ENCODE measurements at regions not wholly inside any gene's neighbourhood (a gene's known extent, or its start where the extent isn't known, plus 50 kb on each side); places are given as distances from the start of the nearest gene placed in this dataset.
"Not testable (repeated sequence)": the region's sequence is repeated elsewhere in the genome, so short reads cannot be mapped to it uniquely, and the experiment has no call there.

DNA sequence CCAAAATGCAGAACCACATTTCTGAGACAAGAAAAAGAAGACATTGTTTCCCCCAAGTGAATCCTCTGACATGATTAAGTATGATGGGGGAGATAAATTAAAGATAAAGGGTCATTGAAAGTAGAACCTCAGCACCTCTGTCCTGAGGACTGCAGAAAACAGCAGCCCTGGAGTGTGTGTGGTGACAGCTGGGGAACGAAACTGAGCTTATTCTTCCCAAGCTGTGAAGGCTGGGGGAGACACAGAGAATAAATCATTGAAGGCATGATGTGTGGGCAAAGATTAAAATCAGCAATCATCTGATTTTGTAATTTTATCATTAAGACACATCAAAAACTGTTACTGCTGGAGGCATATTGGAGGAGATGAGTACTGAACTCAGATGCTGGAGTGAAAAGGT lies 67.5 kb upstream of the GPR6 start:
- TF ChIP-seq, protein P1, sequence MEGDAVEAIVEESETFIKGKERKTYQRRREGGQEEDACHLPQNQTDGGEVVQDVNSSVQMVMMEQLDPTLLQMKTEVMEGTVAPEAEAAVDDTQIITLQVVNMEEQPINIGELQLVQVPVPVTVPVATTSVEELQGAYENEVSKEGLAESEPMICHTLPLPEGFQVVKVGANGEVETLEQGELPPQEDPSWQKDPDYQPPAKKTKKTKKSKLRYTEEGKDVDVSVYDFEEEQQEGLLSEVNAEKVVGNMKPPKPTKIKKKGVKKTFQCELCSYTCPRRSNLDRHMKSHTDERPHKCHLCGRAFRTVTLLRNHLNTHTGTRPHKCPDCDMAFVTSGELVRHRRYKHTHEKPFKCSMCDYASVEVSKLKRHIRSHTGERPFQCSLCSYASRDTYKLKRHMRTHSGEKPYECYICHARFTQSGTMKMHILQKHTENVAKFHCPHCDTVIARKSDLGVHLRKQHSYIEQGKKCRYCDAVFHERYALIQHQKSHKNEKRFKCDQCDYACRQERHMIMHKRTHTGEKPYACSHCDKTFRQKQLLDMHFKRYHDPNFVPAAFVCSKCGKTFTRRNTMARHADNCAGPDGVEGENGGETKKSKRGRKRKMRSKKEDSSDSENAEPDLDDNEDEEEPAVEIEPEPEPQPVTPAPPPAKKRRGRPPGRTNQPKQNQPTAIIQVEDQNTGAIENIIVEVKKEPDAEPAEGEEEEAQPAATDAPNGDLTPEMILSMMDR (IDR thresholded peaks at IDR 0.05 in 4 of 5, conservative IDR thresholded peaks at IDR 0.05 in 1 of 5), result no peak
- TF ChIP-seq POLR2A (IDR thresholded peaks at IDR 0.05), result no peak
- Histone ChIP-seq H3K27ac (no peak overlapping the region), H3K9me3 (no peaks in the 10 kb centered on the region), H3K4me3 (no peak overlapping the region), H3K4me1 (no peaks in the 10 kb centered on the region), H3K36me3 (no peaks in the 10 kb centered on the region), H3K27me3 (no peaks in the 10 kb centered on the region)
- ATAC-seq, result no peak
- no peak for DNase-seq
- intact Hi-C loops (cut with DNase I; ENCODE audit: low total_unique reads), result no loop called here
- in situ Hi-C loops (cut with MboI; ENCODE audit: low sequenced_read_pairs in 4 of 4), result no loop called here

DNA sequence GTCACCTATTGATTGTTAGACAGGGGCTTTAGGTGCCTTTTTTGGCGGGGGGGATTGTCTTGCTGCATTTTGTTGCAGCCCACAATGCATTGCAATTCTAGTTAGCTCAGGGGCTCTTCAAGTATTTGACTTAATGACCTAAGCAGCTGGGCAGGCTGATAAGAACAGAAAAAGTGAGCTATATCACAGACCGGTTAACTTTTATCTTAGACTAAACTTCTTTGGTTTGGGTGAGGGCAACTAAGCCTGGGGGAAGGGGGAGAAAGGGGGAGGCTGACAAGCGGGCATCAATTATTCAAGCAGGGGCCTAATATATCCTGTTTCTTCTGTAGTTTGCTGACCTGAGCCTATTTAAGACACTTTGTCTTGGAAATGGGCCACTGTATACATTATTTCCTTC lies 66.0 kb upstream of the GPR6 start:
- no peaks in the 10 kb centered on the region for H3K9me3 ChIP-seq
- H3K4me1 ChIP-seq, result no peaks in the 10 kb centered on the region
- in situ Hi-C loops (cut with MboI; ENCODE audit: low sequenced_read_pairs in 4 of 4) (no loop called here), intact Hi-C loops (cut with DNase I; ENCODE audit: low total_unique reads) (no loop called here)
- H3K27me3 ChIP-seq, result no peaks in the 10 kb centered on the region
- no peak overlapping the region for H3K4me3 ChIP-seq
- no peak for ATAC-seq
- H3K36me3 ChIP-seq, result no peaks in the 10 kb centered on the region
- DNase-seq, result no peak
- no peak overlapping the region for H3K27ac ChIP-seq
- TF ChIP-seq, protein P1 (IDR thresholded peaks at IDR 0.05 in 4 of 5, conservative IDR thresholded peaks at IDR 0.05 in 1 of 5), result no peak
- TF ChIP-seq POLR2A (IDR thresholded peaks at IDR 0.05), result no peak

DNA sequence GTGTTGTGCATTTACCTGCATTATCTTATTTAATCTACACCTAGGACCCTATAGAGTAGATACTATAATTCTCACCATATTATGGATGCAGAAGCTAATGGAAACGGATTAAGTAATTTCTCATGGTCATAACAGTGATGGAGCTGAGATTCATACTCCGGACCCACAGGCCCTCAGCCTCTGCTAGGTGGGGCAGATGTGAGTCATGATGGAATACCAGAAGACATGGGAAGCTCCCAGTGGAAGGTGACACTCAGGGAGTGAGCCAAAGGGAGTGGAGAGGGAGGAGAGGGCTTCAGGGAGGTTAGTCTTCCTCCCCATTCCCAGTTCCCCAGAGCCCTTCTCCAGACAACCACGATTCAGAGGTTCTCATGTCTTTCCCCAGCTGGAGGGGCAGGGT lies 65.2 kb upstream of the GPR6 start:
- Histone ChIP-seq H3K9me3 (no peaks in the 10 kb centered on the region), H3K27ac (no peak overlapping the region), H3K4me3 (no peak overlapping the region), H3K36me3 (no peaks in the 10 kb centered on the region), H3K27me3 (no peaks in the 10 kb centered on the region), H3K4me1 (no peaks in the 10 kb centered on the region)
- no peak for DNase-seq
- intact Hi-C loops (cut with DNase I; ENCODE audit: low total_unique reads) (no loop called here), in situ Hi-C loops (cut with MboI; ENCODE audit: low sequenced_read_pairs in 4 of 4) (no loop called here)
- TF ChIP-seq POLR2A (IDR thresholded peaks at IDR 0.05), result no peak
- TF ChIP-seq, protein P1 (IDR thresholded peaks at IDR 0.05 in 4 of 5, conservative IDR thresholded peaks at IDR 0.05 in 1 of 5), result no peak
- ATAC-seq, result no peak

DNA sequence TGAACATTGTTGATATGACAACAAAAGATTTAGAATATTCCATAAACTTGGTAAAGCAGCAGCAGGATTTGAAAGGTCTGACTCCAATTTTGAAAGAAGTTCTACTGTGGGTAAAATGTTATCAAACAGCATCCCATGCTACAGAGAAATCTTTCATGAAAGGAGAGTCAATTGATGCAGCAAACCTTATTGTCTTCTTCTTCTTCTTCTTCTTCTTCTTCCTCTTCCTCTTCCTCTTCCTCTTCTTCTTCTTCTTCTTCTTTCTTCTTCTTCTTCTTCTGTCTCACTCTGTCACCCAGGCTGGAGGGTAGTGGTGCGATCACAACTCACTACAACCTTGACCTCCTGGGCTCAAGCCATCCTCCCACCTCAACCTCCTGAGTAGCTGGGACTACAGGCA lies 62.4 kb upstream of the GPR6 start:
- ATAC-seq; H3K9me3 ChIP-seq; DNase-seq; H3K27me3 ChIP-seq; H3K4me3 ChIP-seq; in situ Hi-C loops (cut with MboI; ENCODE audit: low sequenced_read_pairs in 4 of 4); H3K4me1 ChIP-seq; H3K36me3 ChIP-seq; H3K27ac ChIP-seq; intact Hi-C loops (cut with DNase I; ENCODE audit: low total_unique reads): not testable (repeated sequence)

DNA sequence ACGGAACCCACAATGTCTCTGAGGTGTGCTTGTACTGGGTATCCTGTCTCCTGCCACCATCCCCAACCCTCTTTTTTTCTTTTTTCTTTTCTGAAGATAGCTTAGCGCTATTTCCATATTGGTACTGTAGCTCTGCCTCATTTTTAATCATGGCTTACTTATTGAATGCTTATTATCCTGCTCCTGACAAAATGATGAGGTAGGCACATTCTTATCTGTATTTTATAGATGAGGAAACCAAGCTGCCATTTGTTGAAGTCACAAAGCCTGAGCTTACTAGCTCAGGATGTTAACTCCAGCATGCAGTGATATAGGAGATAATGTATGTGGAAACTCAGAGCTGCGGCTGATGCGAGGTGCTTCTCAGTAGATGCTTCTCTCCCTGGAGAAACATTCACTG lies 61.4 kb upstream of the GPR6 start:
- Histone ChIP-seq H3K36me3 (no peaks in the 10 kb centered on the region), H3K4me1 (no peaks in the 10 kb centered on the region), H3K9me3 (no peaks in the 10 kb centered on the region), H3K27me3 (no peaks in the 10 kb centered on the region), H3K27ac (no peak overlapping the region), H3K4me3 (no peak overlapping the region)
- no peak for DNase-seq
- ATAC-seq, result no peak
- intact Hi-C loops (cut with DNase I; ENCODE audit: low total_unique reads), result no loop called here
- in situ Hi-C loops (cut with MboI; ENCODE audit: low sequenced_read_pairs in 4 of 4), result no loop called here
- TF ChIP-seq, protein P1 (IDR thresholded peaks at IDR 0.05 in 4 of 5, conservative IDR thresholded peaks at IDR 0.05 in 1 of 5), result no peak
- TF ChIP-seq POLR2A (IDR thresholded peaks at IDR 0.05), result no peak
